CD4-positive, alpha-beta memory T cell (primary cell): ENCODE measurements at regions not wholly inside any gene's neighbourhood (a gene's known extent, or its start where the extent isn't known, plus 50 kb on each side); places are given as distances from the start of the nearest gene placed in this dataset.

Experiments used
- CTCF ChIA-PET: fragments of 350-600 bp; sonication (Branson Sonifier 250); formaldehyde crosslinking; loops from one replicate; lab custom pipeline; 2021; ENCODE audit warnings: inconsistent platforms; ENCODE audit not compliant: partially characterized antibody; lab: Charles Lee
- POLR2A ChIA-PET: fragments of 350-600 bp; sonication (Branson Sonifier 250); formaldehyde crosslinking; loops from one replicate; lab custom pipeline; 2021; ENCODE audit not compliant: partially characterized antibody; lab: Charles Lee
- DNase-seq, 5 donors: peaks; one replicate each; pipeline versions ENCODE4 v3.0.0 to v3.0.0-alpha.2; 2020 to 2022; ENCODE audit warnings: mixed read lengths in 1 of 5
- H3K27ac ChIP-seq: one replicate; pipeline ENCODE4 v1.7.0; 2013; ENCODE audit warnings: low read depth, low read length
- H3K27me3 ChIP-seq: 2 replicates; pipeline ENCODE4 v1.7.0; 2013; ENCODE audit warnings: mild to moderate bottlenecking, low read length, moderate library complexity; ENCODE audit not compliant: insufficient read depth
- H3K36me3 ChIP-seq: 2 replicates; pipeline ENCODE4 v1.7.0; 2013; ENCODE audit warnings: mild to moderate bottlenecking, low read length, moderate library complexity; ENCODE audit not compliant: insufficient read depth
- H3K4me1 ChIP-seq: 2 replicates; pipeline ENCODE4 v1.7.0; 2013; ENCODE audit warnings: mild to moderate bottlenecking, low read length, moderate library complexity; ENCODE audit not compliant: insufficient read depth
- H3K4me3 ChIP-seq, 2 donors: one replicate each; pipeline ENCODE4 v1.7.0; 2013; ENCODE audit warnings: low read length in 2 of 2, mild to moderate bottlenecking in 1 of 2
- H3K9me3 ChIP-seq, 2 donors: one replicate each; pipeline ENCODE4 v1.7.0; 2013; ENCODE audit warnings: low read length in 2 of 2, control low read depth in 1 of 2; ENCODE audit not compliant: control insufficient read depth in 1 of 2
- H3K27ac Mint-ChIP-seq, 7 donors: one replicate each; pipeline ENCODE4 v1.8.0; 2020 to 2021; ENCODE audit warnings: mixed read lengths in 7 of 7, mild to moderate bottlenecking in 6 of 7, inconsistent platforms in 3 of 7, moderate library complexity in 3 of 7
- H3K27me3 Mint-ChIP-seq, 2 donors: one replicate each; pipeline ENCODE4 v1.8.0; 2020 to 2021; ENCODE audit warnings: mixed read lengths in 2 of 2
- H3K36me3 Mint-ChIP-seq, 2 donors: one replicate each; pipeline ENCODE4 v1.8.0; 2020 to 2021; ENCODE audit warnings: mixed read lengths in 2 of 2, inconsistent platforms in 1 of 2, mild to moderate bottlenecking in 1 of 2
- H3K4me1 Mint-ChIP-seq, 4 donors: one replicate each; pipeline ENCODE4 v1.8.0; 2020 to 2021; ENCODE audit warnings: mixed read lengths in 4 of 4, mild to moderate bottlenecking in 1 of 4
- H3K4me3 Mint-ChIP-seq, 8 donors: one replicate each; pipeline ENCODE4 v1.8.0; 2020 to 2021; ENCODE audit warnings: mixed read lengths in 8 of 8, mild to moderate bottlenecking in 7 of 8, moderate library complexity in 6 of 8, inconsistent platforms in 3 of 8
- H3K9me3 Mint-ChIP-seq, 8 donors: one replicate each; pipeline ENCODE4 v1.8.0; 2020 to 2021; ENCODE audit warnings: mixed read lengths in 8 of 8, mild to moderate bottlenecking in 5 of 8, inconsistent platforms in 3 of 8, moderate library complexity in 1 of 8
- intact Hi-C: fragments of 100-400 bp; cut with micrococcal nuclease; formaldehyde crosslinking; loops from one replicate; pipeline ENCODE4 v1.15.1; 2023

DNA sequence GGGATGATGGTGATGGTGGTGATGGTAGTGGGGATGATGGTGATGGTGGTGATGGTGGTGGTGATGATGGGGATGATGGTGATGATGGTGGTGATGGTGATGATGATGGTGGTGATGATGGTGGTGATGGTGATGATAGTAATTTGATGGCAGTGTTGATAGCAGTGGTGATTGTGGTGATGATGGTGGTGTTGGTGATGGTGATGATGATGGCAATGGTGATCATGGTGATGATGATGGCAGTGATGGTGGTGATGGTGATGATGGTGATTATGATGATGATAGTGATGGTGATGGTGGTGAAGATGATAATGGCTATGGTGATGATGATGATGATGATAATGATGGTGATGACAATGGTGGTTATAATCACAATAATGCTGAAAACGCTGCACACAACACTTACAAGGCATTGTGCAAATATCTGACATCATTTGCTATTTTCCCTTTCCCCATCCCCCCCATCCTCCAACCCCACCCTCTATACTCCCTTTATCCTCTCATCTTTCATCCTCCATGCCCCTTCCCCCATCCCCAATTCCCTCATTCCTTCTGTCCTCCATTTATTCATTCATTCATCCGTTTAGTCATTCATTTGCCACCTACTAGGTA, 230.1 kb downstream of the BRD1 start:
- Histone ChIP-seq H3K4me3 (no peak overlapping the region), H3K4me1 (peaks cover 6% of the 10 kb centered on the region), H3K36me3 (peaks cover 9% of the 10 kb centered on the region), H3K27me3 (no peaks in the 10 kb centered on the region), H3K9me3 (no peaks in the 10 kb centered on the region), H3K27ac (no peak overlapping the region)
- ChIA-PET CTCF (no interaction called here), POLR2A (no interaction called here)
- Mint-ChIP-seq H3K36me3 (peaks cover 4 to 6% of the 10 kb centered on the region in 2 donors), H3K4me1 (peaks cover 4 to 10% (median 9%) of the 10 kb centered on the region in 4 donors), H3K27me3 (no peaks in the 10 kb centered on the region), H3K9me3 (no peaks in the 10 kb centered on the region), H3K4me3 (no peak overlapping the region), H3K27ac (no peak overlapping the region)
- intact Hi-C loops, result no loop called here
- no peak for DNase-seq

DNA sequence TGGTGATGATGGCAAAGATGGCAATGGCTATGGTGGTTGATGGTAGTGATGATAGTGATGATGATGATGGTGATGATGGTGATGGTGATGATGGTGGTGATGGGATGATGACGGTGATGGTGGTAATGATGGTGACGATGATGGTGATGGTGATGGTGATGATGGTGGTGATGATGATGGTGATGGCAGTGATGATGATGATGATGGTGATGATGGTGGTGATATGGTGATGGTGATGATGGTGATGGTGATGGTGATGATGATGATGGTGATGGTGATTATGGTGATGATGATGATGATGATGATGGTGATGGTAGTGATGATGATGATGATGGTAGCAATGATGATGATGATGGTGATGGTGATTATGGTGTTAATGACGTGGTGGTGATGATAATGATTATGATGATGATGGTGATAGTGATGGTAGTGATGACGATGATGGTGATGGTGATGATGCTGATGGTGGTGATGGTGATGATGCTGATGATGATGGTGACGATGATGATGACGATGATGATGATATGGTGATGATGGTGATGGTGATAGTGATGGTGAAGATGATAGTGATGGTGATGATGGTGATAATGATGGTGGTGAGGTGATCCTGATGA, 232.1 kb downstream of the BRD1 start:
- Histone ChIP-seq H3K27me3 (no peaks in the 10 kb centered on the region), H3K27ac (no peak overlapping the region), H3K4me1 (no peaks in the 10 kb centered on the region), H3K36me3 (peaks cover 9% of the 10 kb centered on the region), H3K4me3 (no peak overlapping the region), H3K9me3 (no peaks in the 10 kb centered on the region)
- H3K36me3 Mint-ChIP-seq, result peaks cover 0 to 6% of the 10 kb centered on the region in 2 donors
- no peak for DNase-seq
- CTCF ChIA-PET, result no interaction called here
- POLR2A ChIA-PET, result no interaction called here
- H3K27ac Mint-ChIP-seq, result no peak overlapping the region
- H3K4me3 Mint-ChIP-seq, result no peak overlapping the region
- peaks cover 0 to 4% (median 3%) of the 10 kb centered on the region in 4 donors for H3K4me1 Mint-ChIP-seq
- H3K9me3 Mint-ChIP-seq, result no peaks in the 10 kb centered on the region
- H3K27me3 Mint-ChIP-seq, result no peaks in the 10 kb centered on the region
- intact Hi-C loops, result no loop called here

DNA sequence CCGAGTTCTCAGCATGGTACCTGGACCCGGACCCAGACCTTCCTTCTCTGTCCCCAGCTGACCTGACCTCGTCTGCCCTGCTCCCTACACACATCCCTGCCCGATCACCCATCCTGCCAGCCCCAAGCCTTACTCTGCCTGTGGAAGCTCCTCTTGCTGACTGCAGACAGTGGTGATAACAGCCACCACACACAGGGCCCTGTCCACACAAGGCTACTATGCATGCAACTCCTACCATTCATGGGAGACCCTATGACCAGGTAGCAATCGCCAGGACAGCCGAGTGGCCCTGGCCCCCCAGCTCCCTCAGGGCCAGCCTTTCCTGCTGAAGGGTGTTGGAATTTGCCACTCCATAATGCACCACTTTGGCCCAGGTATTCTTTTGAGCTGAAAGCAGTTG, 233.6 kb downstream of the BRD1 start:
- Histone ChIP-seq H3K4me3 (no peak overlapping the region), H3K9me3 (no peaks in the 10 kb centered on the region), H3K36me3 (peaks cover 9% of the 10 kb centered on the region), H3K27me3 (no peaks in the 10 kb centered on the region), H3K4me1 (no peaks in the 10 kb centered on the region), H3K27ac (no peak overlapping the region)
- ChIA-PET POLR2A (no interaction called here), CTCF (no interaction called here)
- Mint-ChIP-seq H3K4me3 (no peak overlapping the region), H3K36me3 (peaks cover 0 to 4% of the 10 kb centered on the region in 2 donors), H3K9me3 (no peaks in the 10 kb centered on the region), H3K27me3 (no peaks in the 10 kb centered on the region), H3K27ac (no peak overlapping the region), H3K4me1 (peaks cover 0 to 2% (median under 1%) of the 10 kb centered on the region in 4 donors)
- no peak for DNase-seq
- intact Hi-C loops, result no loop called here

GRCh38 chr22:49593509-49593908, 234.2 kb downstream of the BRD1 start:
- CTCF ChIA-PET, result no interaction called here

GRCh38 chr22:49592780-49593501, 234.7 kb downstream of the BRD1 start:
- no peak overlapping the region for H3K27ac Mint-ChIP-seq
- no peak overlapping the region for H3K4me3 ChIP-seq
- no peak for DNase-seq

More at GRCh38 chr22:49593509-49593908, 234.2 kb downstream of the BRD1 start:
- Mint-ChIP-seq H3K27me3 (no peaks in the 10 kb centered on the region), H3K9me3 (no peaks in the 10 kb centered on the region), H3K4me3 (no peak overlapping the region), H3K36me3 (peaks cover 0 to 4% of the 10 kb centered on the region in 2 donors), H3K27ac (no peak overlapping the region), H3K4me1 (peaks cover 0 to 3% (median under 1%) of the 10 kb centered on the region in 4 donors)
- POLR2A ChIA-PET, result no interaction called here
- H3K9me3 ChIP-seq, result no peaks in the 10 kb centered on the region
- no peaks in the 10 kb centered on the region for H3K27me3 ChIP-seq
- intact Hi-C loops, result no loop called here
- DNase-seq, result no peak
- no peak overlapping the region for H3K4me3 ChIP-seq
- H3K4me1 ChIP-seq, result no peaks in the 10 kb centered on the region
- H3K36me3 ChIP-seq, result peaks cover 9% of the 10 kb centered on the region
- H3K27ac ChIP-seq, result no peak overlapping the region

GRCh38 chr22:49590851-49591445, 236.7 kb downstream of the BRD1 start:
- H3K4me3 ChIP-seq, result no peak overlapping the region
- Mint-ChIP-seq H3K4me1 (peaks cover 0 to 7% (median 4%) of the 10 kb centered on the region in 4 donors), H3K27ac (no peak overlapping the region), H3K9me3 (peaks cover 0 to 3% (median 0%) of the 10 kb centered on the region in 8 donors), H3K36me3 (peaks cover 0 to 4% of the 10 kb centered on the region in 2 donors), H3K4me3 (no peak overlapping the region), H3K27me3 (no peaks in the 10 kb centered on the region)
- no peaks in the 10 kb centered on the region for H3K9me3 ChIP-seq
- no peak for DNase-seq
- no peaks in the 10 kb centered on the region for H3K27me3 ChIP-seq
- H3K27ac ChIP-seq, result no peak overlapping the region
- intact Hi-C loops, result no loop called here
- H3K36me3 ChIP-seq, result peaks cover 8% of the 10 kb centered on the region
- CTCF ChIA-PET, result no interaction called here
- H3K4me1 ChIP-seq, result no peaks in the 10 kb centered on the region
- POLR2A ChIA-PET, result no interaction called here

More at GRCh38 chr22:49592780-49593501, 234.7 kb downstream of the BRD1 start:
- H3K27me3 Mint-ChIP-seq, result no peaks in the 10 kb centered on the region
- Histone ChIP-seq H3K4me1 (no peaks in the 10 kb centered on the region), H3K9me3 (no peaks in the 10 kb centered on the region), H3K36me3 (peaks cover 9% of the 10 kb centered on the region), H3K27ac (no peak overlapping the region), H3K27me3 (no peaks in the 10 kb centered on the region)
- H3K9me3 Mint-ChIP-seq, result no peaks in the 10 kb centered on the region
- peaks cover 0 to 4% of the 10 kb centered on the region in 2 donors for H3K36me3 Mint-ChIP-seq
- H3K4me3 Mint-ChIP-seq, result no peak overlapping the region
- CTCF ChIA-PET, result no interaction called here
- peaks cover 0 to 5% (median under 1%) of the 10 kb centered on the region in 4 donors for H3K4me1 Mint-ChIP-seq
- POLR2A ChIA-PET, result no interaction called here
- intact Hi-C loops, result no loop called here

GRCh38 chr22:49590381-49590780, 237.3 kb downstream of the BRD1 start:
- H3K9me3 Mint-ChIP-seq, result peaks cover 0 to 3% (median 0%) of the 10 kb centered on the region in 8 donors
- Histone ChIP-seq H3K9me3 (no peaks in the 10 kb centered on the region), H3K36me3 (peaks cover 5% of the 10 kb centered on the region), H3K27me3 (no peaks in the 10 kb centered on the region), H3K4me1 (no peaks in the 10 kb centered on the region), H3K4me3 (no peak overlapping the region), H3K27ac (no peak overlapping the region)
- H3K27me3 Mint-ChIP-seq, result no peaks in the 10 kb centered on the region
- no peak for DNase-seq
- ChIA-PET POLR2A (no interaction called here), CTCF (no interaction called here)
- no peak overlapping the region for H3K27ac Mint-ChIP-seq
- peaks cover 0 to 7% (median 4%) of the 10 kb centered on the region in 4 donors for H3K4me1 Mint-ChIP-seq
- intact Hi-C loops, result no loop called here
- no peak overlapping the region for H3K4me3 Mint-ChIP-seq
- peaks cover 0 to 5% of the 10 kb centered on the region in 2 donors for H3K36me3 Mint-ChIP-seq
